DND-41 (cell line): ENCODE measurements at regions not wholly inside any gene's neighbourhood (a gene's known extent, or its start where the extent isn't known, plus 50 kb on each side); places are given as distances from the start of the nearest gene placed in this dataset.

Source experiments
- EZH2 ChIP-seq: IDR thresholded peaks from 3 replicates; pipeline ENCODE4 v1.6.1; 2012; ENCODE audit warnings: borderline replicate concordance, low read depth, mild to moderate bottlenecking, moderate library complexity, low read length, inconsistent platforms; ENCODE audit not compliant: severe bottlenecking
- TF ChIP-seq, protein P1 (sequence below): IDR thresholded peaks from 2 replicates; pipeline ENCODE4 v1.5.1; 2012; ENCODE audit warnings: borderline replicate concordance, low read length, moderate library complexity, mild to moderate bottlenecking; ENCODE audit not compliant: poor library complexity, severe bottlenecking; ENCODE audit errors: extremely low read depth

DNA sequence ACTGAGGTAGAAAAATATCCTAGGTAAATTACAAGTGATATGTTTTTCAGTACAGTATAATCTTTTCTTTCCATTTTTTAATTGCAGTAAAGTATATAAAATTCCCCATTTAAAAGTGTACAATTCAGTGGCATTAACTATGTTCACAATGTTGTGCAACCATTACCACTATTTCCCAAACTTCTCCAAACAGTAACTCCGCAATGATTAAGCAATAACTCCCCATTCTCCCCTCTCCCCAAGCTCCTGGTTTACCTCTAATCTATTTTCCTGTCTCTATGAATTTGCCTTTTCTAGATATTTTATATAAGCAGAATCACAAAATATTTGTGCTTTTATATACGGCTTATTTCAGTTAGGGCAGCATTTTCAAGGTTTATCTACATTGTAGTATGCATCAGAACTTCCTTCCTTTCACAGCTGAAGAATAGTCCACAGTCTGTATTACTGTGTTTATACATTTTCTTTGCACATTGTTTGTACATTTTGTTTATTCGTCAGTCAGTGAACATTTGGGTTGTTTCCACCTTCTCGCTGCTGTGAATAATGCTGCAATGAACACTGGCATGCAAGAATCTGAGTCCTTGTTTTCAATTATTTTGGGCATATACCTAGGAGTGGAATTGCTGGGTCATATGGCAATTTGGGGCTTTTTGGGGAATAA lies 110.7 kb downstream of the RPL27A start:
- TF ChIP-seq, protein P1, sequence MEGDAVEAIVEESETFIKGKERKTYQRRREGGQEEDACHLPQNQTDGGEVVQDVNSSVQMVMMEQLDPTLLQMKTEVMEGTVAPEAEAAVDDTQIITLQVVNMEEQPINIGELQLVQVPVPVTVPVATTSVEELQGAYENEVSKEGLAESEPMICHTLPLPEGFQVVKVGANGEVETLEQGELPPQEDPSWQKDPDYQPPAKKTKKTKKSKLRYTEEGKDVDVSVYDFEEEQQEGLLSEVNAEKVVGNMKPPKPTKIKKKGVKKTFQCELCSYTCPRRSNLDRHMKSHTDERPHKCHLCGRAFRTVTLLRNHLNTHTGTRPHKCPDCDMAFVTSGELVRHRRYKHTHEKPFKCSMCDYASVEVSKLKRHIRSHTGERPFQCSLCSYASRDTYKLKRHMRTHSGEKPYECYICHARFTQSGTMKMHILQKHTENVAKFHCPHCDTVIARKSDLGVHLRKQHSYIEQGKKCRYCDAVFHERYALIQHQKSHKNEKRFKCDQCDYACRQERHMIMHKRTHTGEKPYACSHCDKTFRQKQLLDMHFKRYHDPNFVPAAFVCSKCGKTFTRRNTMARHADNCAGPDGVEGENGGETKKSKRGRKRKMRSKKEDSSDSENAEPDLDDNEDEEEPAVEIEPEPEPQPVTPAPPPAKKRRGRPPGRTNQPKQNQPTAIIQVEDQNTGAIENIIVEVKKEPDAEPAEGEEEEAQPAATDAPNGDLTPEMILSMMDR = no peak
- TF ChIP-seq EZH2 = no peak
